Lung (tissue), 11 donors: ENCODE measurements at regions not wholly inside any gene's neighbourhood (a gene's known extent, or its start where the extent isn't known, plus 50 kb on each side); places are given as distances from the start of the nearest gene placed in this dataset.

Experiments used
- ATAC-seq: fragments of 200-7000 bp; cut with Tn5 transposase; one replicate; pipeline ENCODE4 v1.9.1; 2020; ENCODE audit warnings: moderate number of reproducible peaks; ENCODE audit not compliant: insufficient read depth, low FRiP score
- DNase-seq, 3 donors: peaks; one replicate each; pipeline ENCODE4 v3.0.0-alpha.2; 2013 to 2017
- H3K27ac ChIP-seq, 2 donors: one replicate each; pipeline ENCODE4 v1.5.1; 2013; ENCODE audit warnings: mild to moderate bottlenecking in 2 of 2, moderate library complexity in 2 of 2, control low read depth in 1 of 2, inconsistent platforms in 1 of 2, low read depth in 1 of 2, low read length in 1 of 2
- H3K27me3 ChIP-seq, 3 donors: one replicate each; pipeline ENCODE4 v1.5.1; 2013; ENCODE audit warnings: low read length in 2 of 3; ENCODE audit not compliant: control insufficient read depth in 3 of 3, insufficient read depth in 3 of 3
- H3K36me3 ChIP-seq, 4 donors: one replicate each; pipeline ENCODE4 v1.5.1; 2013; ENCODE audit warnings: low read length in 4 of 4, mild to moderate bottlenecking in 1 of 4, moderate library complexity in 1 of 4; ENCODE audit not compliant: control insufficient read depth in 4 of 4, insufficient read depth in 4 of 4
- H3K4me1 ChIP-seq, 5 donors: one replicate each; pipeline ENCODE4 v1.5.1; 2013; ENCODE audit warnings: low read length in 5 of 5, mild to moderate bottlenecking in 2 of 5, moderate library complexity in 1 of 5; ENCODE audit not compliant: control insufficient read depth in 5 of 5, insufficient read depth in 5 of 5
- H3K4me3 ChIP-seq: one replicate; pipeline ENCODE4 v1.5.1; 2013; ENCODE audit warnings: mild to moderate bottlenecking, control low read depth, moderate library complexity
- H3K9ac ChIP-seq, 2 donors: one replicate each; pipeline ENCODE4 v1.5.1; 2013; ENCODE audit warnings: low read length in 2 of 2, control low read depth in 1 of 2; ENCODE audit not compliant: insufficient read depth in 1 of 2
- H3K9me3 ChIP-seq, 4 donors: one replicate each; pipeline ENCODE4 v1.5.1; 2013; ENCODE audit warnings: low read length in 3 of 4, mild to moderate bottlenecking in 1 of 4, moderate library complexity in 1 of 4; ENCODE audit not compliant: control insufficient read depth in 4 of 4, insufficient read depth in 3 of 4
- WGBS, 2 donors: extraction: QIAGEN DNeasy Blood & Tissue Kit; methylation state at CpG; one replicate each; pipeline ENCODE4 v1.1.7; 2013; 5-methylcytosine and 5-hydroxymethylcytosine counted together
- TF ChIP-seq, protein P1 (sequence below): IDR thresholded peaks from 2 replicates; pipeline ENCODE4 v1.5.1; 2012; ENCODE audit warnings: mild to moderate bottlenecking; ENCODE audit errors: control extremely low read depth, extremely low read depth
- donor health status: control.
- donor health status: control.
- donor health status: Bipolar disorder and iron deficiency.
- donor health status: healthy.
- donor health status: DM: yes; HTN: yes; CAD: no.

DNA sequence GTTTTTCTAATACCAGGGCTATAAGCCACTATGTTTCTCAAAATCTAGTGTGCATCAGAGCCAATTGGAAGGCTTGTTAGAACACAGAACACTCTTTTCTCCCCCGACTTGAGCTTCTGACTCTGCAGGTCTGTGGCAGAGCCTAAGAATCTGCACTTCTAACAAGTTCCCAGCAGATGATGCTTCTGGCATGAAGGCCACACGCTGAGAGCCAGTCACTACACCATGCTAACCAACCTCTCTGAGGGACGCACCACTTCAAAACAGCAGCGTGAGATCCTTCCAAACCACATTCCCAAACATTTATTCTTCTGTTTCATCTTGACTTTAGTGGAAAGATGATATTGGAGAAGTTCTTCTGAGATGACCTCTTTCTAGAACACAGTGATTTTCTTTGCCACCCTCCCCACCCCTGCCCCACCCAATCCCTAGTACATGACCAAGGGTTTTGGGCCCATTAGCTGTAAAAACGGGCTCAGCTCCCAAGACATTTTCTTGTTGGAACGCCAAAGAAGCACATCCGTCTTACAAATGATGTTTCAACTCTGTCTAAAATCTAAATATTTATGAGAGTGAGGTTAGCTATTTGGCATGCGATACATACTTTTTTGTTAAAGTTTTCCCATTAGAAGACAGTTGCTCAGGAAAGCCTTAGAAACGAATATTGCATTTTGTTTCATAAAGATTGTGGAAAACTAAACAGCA, 391.9 kb downstream of the TMEM182 start:
- Histone ChIP-seq H3K27me3 (no peaks in the 10 kb centered on the region), H3K9ac (no peak overlapping the region), H3K9me3 (peaks cover 0 to 1% (median 0%) of the 10 kb centered on the region in 4 donors), H3K4me1 (peaks cover 0 to 9% (median 6%) of the 10 kb centered on the region in 5 donors), H3K36me3 (no peaks in the 10 kb centered on the region), H3K4me3 (no peak overlapping the region), H3K27ac (no peak overlapping the region)
- TF ChIP-seq, protein P1, sequence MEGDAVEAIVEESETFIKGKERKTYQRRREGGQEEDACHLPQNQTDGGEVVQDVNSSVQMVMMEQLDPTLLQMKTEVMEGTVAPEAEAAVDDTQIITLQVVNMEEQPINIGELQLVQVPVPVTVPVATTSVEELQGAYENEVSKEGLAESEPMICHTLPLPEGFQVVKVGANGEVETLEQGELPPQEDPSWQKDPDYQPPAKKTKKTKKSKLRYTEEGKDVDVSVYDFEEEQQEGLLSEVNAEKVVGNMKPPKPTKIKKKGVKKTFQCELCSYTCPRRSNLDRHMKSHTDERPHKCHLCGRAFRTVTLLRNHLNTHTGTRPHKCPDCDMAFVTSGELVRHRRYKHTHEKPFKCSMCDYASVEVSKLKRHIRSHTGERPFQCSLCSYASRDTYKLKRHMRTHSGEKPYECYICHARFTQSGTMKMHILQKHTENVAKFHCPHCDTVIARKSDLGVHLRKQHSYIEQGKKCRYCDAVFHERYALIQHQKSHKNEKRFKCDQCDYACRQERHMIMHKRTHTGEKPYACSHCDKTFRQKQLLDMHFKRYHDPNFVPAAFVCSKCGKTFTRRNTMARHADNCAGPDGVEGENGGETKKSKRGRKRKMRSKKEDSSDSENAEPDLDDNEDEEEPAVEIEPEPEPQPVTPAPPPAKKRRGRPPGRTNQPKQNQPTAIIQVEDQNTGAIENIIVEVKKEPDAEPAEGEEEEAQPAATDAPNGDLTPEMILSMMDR = no peak
- peak; percentile 20 to 70 (median 56) for DNase-seq
- no peak for ATAC-seq
- 67 to 72% methylated on average over 9 of the region's 9 CpGs for WGBS, 2 donors

GRCh38 chr2:103155308-103155707, 393.5 kb downstream of the TMEM182 start:
- no peak overlapping the region for H3K27ac ChIP-seq
- H3K9ac ChIP-seq = no peak overlapping the region
- no peaks in the 10 kb centered on the region for H3K27me3 ChIP-seq
- H3K9me3 ChIP-seq = peaks cover 0 to 1% (median 0%) of the 10 kb centered on the region in 4 donors
- no peaks in the 10 kb centered on the region for H3K36me3 ChIP-seq
- TF ChIP-seq, protein P1 = no peak
- H3K4me3 ChIP-seq = no peak overlapping the region
- ATAC-seq = no peak
- 89 to 96% methylated on average over 3 of the region's 3 CpGs for WGBS, 2 donors
- peaks cover 0 to 9% (median 6%) of the 10 kb centered on the region in 5 donors for H3K4me1 ChIP-seq
- DNase-seq = no peak

- TF ChIP-seq, protein P1 = no peak
- no peak overlapping the region for H3K4me3 ChIP-seq
- DNase-seq (no peak), ATAC-seq (no peak)
- 71 to 74% methylated on average over 3 of the region's 3 CpGs for WGBS, 2 donors
- no peaks in the 10 kb centered on the region for H3K36me3 ChIP-seq
- peaks cover 0 to 15% (median 6%) of the 10 kb centered on the region in 5 donors for H3K4me1 ChIP-seq
- H3K9ac ChIP-seq = no peak overlapping the region
- no peak overlapping the region for H3K27ac ChIP-seq
- H3K9me3 ChIP-seq = no peaks in the 10 kb centered on the region
- H3K27me3 ChIP-seq = no peaks in the 10 kb centered on the region
Observed at GRCh38 chr2:103159018-103159417, 397.2 kb downstream of the TMEM182 start.
